OCI-LY3 (cell line): ENCODE measurements at regions not wholly inside any gene's neighbourhood (a gene's known extent, or its start where the extent isn't known, plus 50 kb on each side); places are given as distances from the start of the nearest gene placed in this dataset.

ENCODE experiments used
- H2AFZ ChIP-seq: fragments of 200-600, 300-600 bp; shearing (Covaris generic); 2 replicates; pipeline ENCODE4 v1.6.0; 2014; ENCODE audit warnings: antibody characterized with exemption, low read depth, low read length
- H3K27ac ChIP-seq: fragments of 200-600, 300-600 bp; sonication (generic); 2 replicates; pipeline ENCODE4 v1.5.1; 2014; ENCODE audit warnings: mild to moderate bottlenecking, low read length, moderate library complexity, mixed read lengths
- H3K27me3 ChIP-seq: fragments of 200-600, 300-600 bp; sonication (generic); 2 replicates; pipeline ENCODE4 v1.6.1; 2014; ENCODE audit warnings: low read depth, low read length, mixed read lengths
- H3K36me3 ChIP-seq: fragments of 200-600, 300-600 bp; sonication (generic); replicated peaks from 2 replicates; pipeline ENCODE3; 2014; ENCODE audit warnings: low read depth, low read length, mixed read lengths
- H3K4me1 ChIP-seq: fragments of 300-600, 200-600 bp; sonication (generic); 2 replicates; pipeline ENCODE4 v1.6.1; 2014; ENCODE audit warnings: low read length, mixed read lengths
- H3K4me2 ChIP-seq: fragments of 200-600, 300-600 bp; sonication (generic); 2 replicates; pipeline ENCODE4 v1.6.1; 2014; ENCODE audit warnings: low read length, mixed read lengths
- H3K4me3 ChIP-seq: fragments of 300-600, 200-600 bp; sonication (generic); 2 replicates; pipeline ENCODE4 v1.5.1; 2014; ENCODE audit warnings: antibody characterized with exemption, mild to moderate bottlenecking, low read length, moderate library complexity
- H3K79me2 ChIP-seq: fragments of 300-600, 200-600 bp; shearing (Covaris generic); 2 replicates; pipeline ENCODE4 v1.6.1; 2014; ENCODE audit warnings: mild to moderate bottlenecking, low read length, mixed read lengths
- H3K9ac ChIP-seq: fragments of 300-600, 200-600 bp; shearing (Covaris generic); 2 replicates; pipeline ENCODE4 v1.6.0; 2014; ENCODE audit warnings: mild to moderate bottlenecking, low read length, moderate library complexity
- H3K9me3 ChIP-seq: fragments of 200-600, 300-600 bp; shearing (Covaris generic); 2 replicates; pipeline ENCODE4 v1.6.1; 2014; ENCODE audit warnings: low read length, mixed read lengths; ENCODE audit not compliant: insufficient read depth
- H4K20me1 ChIP-seq: fragments of 200-600, 300-600 bp; sonication (generic); 2 replicates; pipeline ENCODE4 v1.6.1; 2016; ENCODE audit warnings: low read length, mixed read lengths; ENCODE audit not compliant: insufficient read depth
- CTCF ChIP-seq: fragments of 200-600, 300-600 bp; sonication (generic); IDR thresholded peaks from 2 replicates; pipeline ENCODE4 v1.5.1; 2014; ENCODE audit warnings: antibody characterized with exemption, low read length, low read depth
- EZH2phosphoT487 ChIP-seq: fragments of 200-600 bp; shearing (Covaris generic); IDR thresholded peaks from 2 replicates; pipeline ENCODE4 v1.6.1; 2018; ENCODE audit warnings: antibody characterized with exemption, mixed run types, low read depth

- TF ChIP-seq EZH2phosphoT487 (no peak), CTCF (no peak)
- Histone ChIP-seq H3K36me3 (peaks cover 24% of the 10 kb centered on the region), H3K4me1 (peaks cover 14% of the 10 kb centered on the region), H3K4me2 (no peak overlapping the region), H3K9ac (no peak overlapping the region), H3K9me3 (peaks cover 18% of the 10 kb centered on the region; the same call in 1 of the 2 replicates), H3K27ac (no peak overlapping the region), H3K79me2 (no peaks in the 10 kb centered on the region), H4K20me1 (no peaks in the 10 kb centered on the region), H3K4me3 (no peak overlapping the region), H2AFZ (no peak overlapping the region), H3K27me3 (no peaks in the 10 kb centered on the region)
These were observed 198.3 kb downstream of the KCNRG start for GRCh38 chr13:50213526-50213925.

- no peaks in the 10 kb centered on the region for H3K27me3 ChIP-seq
- H3K36me3 ChIP-seq, result peaks cover 27% of the 10 kb centered on the region
- no peak overlapping the region for H3K4me2 ChIP-seq
- H3K9ac ChIP-seq, result no peak overlapping the region
- peaks cover 8% of the 10 kb centered on the region for H3K4me1 ChIP-seq
- H3K79me2 ChIP-seq, result no peaks in the 10 kb centered on the region
- no peak for TF ChIP-seq CTCF
- no peak for TF ChIP-seq EZH2phosphoT487
- H2AFZ ChIP-seq, result no peak overlapping the region
- H3K27ac ChIP-seq, result no peak overlapping the region
- H3K9me3 ChIP-seq, result peaks cover 18% of the 10 kb centered on the region; the same call in 1 of the 2 replicates
- no peak overlapping the region for H3K4me3 ChIP-seq
- H4K20me1 ChIP-seq, result no peaks in the 10 kb centered on the region
These were observed 199.3 kb downstream of the KCNRG start for GRCh38 chr13:50214514-50214913.

- no peaks in the 10 kb centered on the region for H3K27me3 ChIP-seq
- H3K79me2 ChIP-seq, result no peaks in the 10 kb centered on the region
- peaks cover 18% of the 10 kb centered on the region; the same call in 1 of the 2 replicates for H3K9me3 ChIP-seq
- no peak overlapping the region for H3K4me3 ChIP-seq
- no peak overlapping the region for H3K9ac ChIP-seq
- no peak for TF ChIP-seq CTCF
- TF ChIP-seq EZH2phosphoT487, result no peak
- H3K4me2 ChIP-seq, result no peak overlapping the region
- no peaks in the 10 kb centered on the region for H4K20me1 ChIP-seq
- peaks cover 7% of the 10 kb centered on the region for H3K4me1 ChIP-seq
- no peak overlapping the region for H2AFZ ChIP-seq
- H3K36me3 ChIP-seq, result peaks cover 32% of the 10 kb centered on the region
- no peak overlapping the region for H3K27ac ChIP-seq
These were observed 200.2 kb downstream of the KCNRG start for GRCh38 chr13:50215399-50215798.

GRCh38 chr13:50219743-50220142 is 204.5 kb downstream of the KCNRG start:
- TF ChIP-seq CTCF, result no peak
- no peak for TF ChIP-seq EZH2phosphoT487
- H4K20me1 ChIP-seq, result no peaks in the 10 kb centered on the region
- no peak overlapping the region for H2AFZ ChIP-seq
- no peak overlapping the region for H3K4me3 ChIP-seq
- no peak overlapping the region for H3K9ac ChIP-seq
- no peak overlapping the region for H3K4me2 ChIP-seq
- peaks cover 49% of the 10 kb centered on the region for H3K4me1 ChIP-seq
- no peaks in the 10 kb centered on the region for H3K79me2 ChIP-seq
- H3K27me3 ChIP-seq, result no peaks in the 10 kb centered on the region
- peaks cover 14% of the 10 kb centered on the region for H3K36me3 ChIP-seq
- H3K9me3 ChIP-seq, result peaks cover 5% of the 10 kb centered on the region; the same call in 1 of the 2 replicates
- H3K27ac ChIP-seq, result no peak overlapping the region
